ENCODE measurements at regions not wholly inside any gene's neighbourhood (a gene's known extent, or its start where the extent isn't known, plus 50 kb on each side); places are given as distances from the start of the nearest gene placed in this dataset.
"Not testable (repeated sequence)": the region's sequence is repeated elsewhere in the genome, so short reads cannot be mapped to it uniquely, and the experiment has no call there.

- no peak for DNase-seq
These were observed 496.0 kb upstream of the SPTLC3 start for GRCh38 chr20:12512755-12513154.

GRCh38 chr20:12528104-12528503 is 480.7 kb upstream of the SPTLC3 start:
- no peak for DNase-seq

DNA sequence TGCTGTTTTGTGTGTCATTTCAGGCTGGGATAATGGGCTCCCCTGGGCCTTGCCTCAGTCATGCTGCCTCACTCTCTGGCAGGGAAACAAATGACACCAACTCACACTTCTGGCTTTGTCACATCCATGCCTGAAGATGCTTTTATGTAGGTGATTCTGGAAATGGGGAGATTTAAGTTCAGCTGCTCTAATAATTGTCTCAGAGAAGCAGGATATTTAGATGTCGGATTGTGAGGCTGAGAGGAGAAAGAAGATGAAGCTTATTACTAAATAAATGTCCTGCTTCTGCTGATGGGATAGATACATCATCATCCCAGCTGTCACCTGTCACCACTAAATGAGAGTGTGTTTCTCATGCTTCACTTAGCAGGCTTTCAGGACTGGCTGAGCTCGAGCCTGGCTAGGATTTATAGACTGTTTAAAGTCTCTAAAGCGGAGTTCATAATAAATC is 480.2 kb upstream of the SPTLC3 start:
- DNase-seq: no peak

GRCh38 chr20:12531626-12532025 is 477.1 kb upstream of the SPTLC3 start:
- no peak for DNase-seq

- no peak for DNase-seq
These were observed 473.5 kb upstream of the SPTLC3 start for GRCh38 chr20:12535316-12535715.

- no peak for DNase-seq
These were observed 473.0 kb upstream of the SPTLC3 start for GRCh38 chr20:12535770-12536169.

DNA sequence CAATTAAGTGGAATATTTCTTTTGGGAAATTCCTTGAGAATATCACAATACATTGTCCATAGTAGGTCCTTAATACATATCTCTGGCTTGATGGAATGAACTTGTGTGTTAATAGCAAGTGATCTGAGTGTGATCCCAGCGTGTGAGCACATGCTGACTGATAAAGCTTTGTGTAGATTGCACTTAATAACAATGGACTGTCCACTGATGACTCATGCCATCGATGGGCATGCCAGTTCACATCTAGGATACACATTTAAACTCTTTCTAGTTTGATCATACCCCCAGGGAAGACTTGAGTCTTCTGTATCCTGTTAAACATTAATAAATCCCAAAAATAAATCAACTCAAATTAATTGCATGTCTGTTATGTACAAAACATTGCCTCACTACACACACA is 454.3 kb upstream of the SPTLC3 start:
- DNase-seq: no peak

- no peak for DNase-seq
These were observed 453.4 kb upstream of the SPTLC3 start for GRCh38 chr20:12555369-12555768.

GRCh38 chr20:12555849-12556248 is 452.9 kb upstream of the SPTLC3 start:
- DNase-seq: not testable (repeated sequence)

GRCh38 chr20:12557224-12557623 is 451.5 kb upstream of the SPTLC3 start:
- DNase-seq: no peak

- no peak for DNase-seq
These were observed 443.8 kb upstream of the SPTLC3 start for GRCh38 chr20:12564979-12565378.

DNA sequence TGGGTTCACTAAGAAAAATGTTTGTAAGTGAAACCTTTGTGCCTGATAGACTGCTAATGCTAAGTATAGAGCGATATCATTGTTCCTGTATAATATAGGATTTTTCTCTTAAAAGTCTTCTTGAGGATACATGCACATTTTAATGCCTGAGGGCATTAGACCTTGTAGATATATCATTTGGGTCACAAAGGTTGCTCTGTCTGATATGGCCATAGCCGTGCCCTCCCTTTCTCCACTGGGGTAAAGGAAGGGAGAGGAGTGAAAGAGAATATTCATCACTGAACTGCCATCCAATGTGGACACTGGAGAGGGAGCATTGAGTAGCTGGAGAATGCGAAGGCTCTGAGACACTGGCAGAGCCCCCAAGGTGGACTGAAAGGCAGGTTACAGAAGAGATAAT is 442.2 kb upstream of the SPTLC3 start:
- no peak for DNase-seq

DNA sequence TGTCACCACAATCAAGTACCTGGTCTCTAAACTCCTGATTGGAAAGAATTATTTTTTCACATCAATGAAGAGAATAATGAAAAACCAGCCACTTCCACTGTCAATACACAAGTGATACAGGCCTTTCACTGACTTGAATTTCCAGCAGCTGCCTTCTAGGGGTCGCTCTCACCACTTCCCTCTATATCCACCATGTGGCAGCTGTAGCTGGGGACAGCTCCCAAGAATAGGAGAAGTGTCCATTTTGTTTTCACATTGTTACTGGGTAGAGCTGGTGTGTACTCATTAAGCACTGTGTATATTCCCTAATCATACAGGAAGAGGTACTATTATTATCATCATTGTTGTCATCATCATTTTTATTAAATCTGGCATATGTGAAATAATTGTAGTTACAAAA is 438.4 kb upstream of the SPTLC3 start:
- no peak for DNase-seq

DNA sequence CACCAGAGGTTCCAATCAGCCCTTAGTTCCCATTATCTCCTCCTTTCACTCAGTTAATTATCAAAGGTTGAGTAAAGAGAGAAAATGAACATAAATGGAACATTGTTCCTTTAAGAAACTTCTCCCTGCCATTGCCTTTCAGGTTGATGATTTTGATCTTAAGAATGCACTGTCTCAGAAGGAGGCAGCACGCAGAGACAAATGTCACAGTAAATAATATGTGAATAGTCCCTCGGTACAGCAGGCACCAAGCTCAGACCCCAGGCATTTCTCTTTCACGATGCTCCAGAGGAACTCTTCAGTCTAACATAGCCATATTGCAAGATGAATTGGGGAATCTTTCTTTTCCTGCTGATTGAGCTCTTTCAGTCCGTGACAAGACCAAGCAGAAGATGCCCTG is 435.3 kb upstream of the SPTLC3 start:
- no peak for DNase-seq

- no peak for DNase-seq
These were observed 433.2 kb upstream of the SPTLC3 start for GRCh38 chr20:12575352-12576095.

DNA sequence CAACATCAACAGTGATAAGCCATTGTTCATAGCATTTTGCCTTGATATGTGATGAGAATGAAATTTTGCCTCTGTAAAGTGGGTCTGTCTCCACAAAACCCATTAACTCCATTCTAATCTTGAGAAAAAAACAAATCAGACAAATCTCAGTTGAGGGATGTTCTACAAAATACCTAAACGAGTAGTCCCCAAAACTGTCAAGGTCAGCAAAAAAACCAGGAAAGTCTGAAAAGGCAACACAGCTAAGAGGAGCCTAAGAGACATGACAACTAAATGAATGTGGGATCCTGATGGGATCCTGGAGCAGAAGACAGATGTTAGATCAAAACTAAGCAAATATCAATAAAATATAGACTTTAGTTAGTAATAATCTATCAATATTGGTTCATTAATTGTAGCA is 431.6 kb upstream of the SPTLC3 start:
- no peak for DNase-seq

DNA sequence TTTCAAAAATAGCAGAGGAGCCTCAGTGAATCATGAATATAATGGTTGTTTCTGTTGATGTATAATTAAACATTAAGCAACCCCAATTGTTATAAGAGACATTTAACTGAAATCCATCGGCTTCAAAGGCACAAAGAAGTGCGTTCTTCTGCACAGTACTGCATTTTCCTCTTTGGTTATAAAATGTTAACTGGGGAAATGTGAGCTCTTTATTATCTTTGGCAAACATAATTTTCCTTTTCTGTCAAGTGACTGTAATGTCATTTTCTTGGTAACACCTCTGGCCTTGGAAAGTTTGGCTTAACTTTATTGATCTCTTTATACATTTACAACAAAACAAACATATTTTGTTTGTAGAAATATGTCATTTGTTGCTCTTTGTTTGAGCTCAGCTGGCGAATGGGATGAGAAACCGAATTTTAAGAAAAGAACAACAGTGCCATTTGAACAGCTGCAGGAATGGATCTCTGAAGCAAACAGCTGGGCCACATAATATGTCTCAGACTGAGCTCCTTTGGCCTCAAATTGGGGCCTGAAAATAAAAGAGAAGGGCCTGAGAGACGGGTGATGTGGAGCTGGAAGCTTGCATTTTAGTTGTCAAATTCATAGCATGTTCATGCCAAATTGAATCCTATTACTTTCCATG is 427.0 kb upstream of the SPTLC3 start:
- no peak for DNase-seq

DNA sequence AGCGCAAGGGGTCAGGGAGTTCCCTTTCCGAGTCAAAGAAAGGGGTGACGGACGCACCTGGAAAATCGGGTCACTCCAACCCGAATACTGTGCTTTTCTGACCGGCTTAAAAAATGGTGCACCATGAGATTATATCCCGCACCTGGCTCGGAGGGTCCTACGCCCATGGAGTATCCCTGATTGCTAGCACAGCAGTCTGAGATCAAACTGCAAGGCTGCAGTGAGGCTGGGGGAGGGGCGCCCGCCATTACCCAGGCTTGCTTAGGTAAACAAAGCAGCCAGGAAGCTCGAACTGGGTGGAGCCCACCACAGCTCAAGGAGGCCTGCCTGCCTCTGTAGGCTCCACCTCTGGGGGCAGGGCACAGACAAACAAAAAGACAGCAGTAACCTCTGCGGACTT is 426.1 kb upstream of the SPTLC3 start:
- DNase-seq: not testable (repeated sequence)

- DNase-seq: no peak
These were observed 416.8 kb upstream of the SPTLC3 start for GRCh38 chr20:12591949-12592470.

DNA sequence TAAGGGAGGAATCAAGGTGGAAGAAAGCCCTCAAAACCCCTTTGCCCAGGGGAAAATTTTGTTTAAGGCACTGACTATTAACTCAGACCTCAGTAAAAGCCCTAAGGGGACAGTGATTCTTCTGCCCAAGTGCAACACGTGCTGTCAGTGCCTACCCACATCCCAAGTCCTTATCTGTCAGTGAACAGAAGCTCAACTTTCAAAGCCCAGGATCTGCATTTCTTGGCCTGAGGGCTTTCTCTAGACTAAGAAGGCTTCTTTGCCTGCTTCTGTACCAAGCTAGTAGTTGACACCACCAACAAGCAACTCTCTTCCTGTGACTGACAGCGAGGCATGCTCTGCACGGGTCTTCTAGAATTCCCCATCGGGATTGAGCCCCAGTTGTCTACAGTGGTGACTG is 416.0 kb upstream of the SPTLC3 start:
- no peak for DNase-seq

DNA sequence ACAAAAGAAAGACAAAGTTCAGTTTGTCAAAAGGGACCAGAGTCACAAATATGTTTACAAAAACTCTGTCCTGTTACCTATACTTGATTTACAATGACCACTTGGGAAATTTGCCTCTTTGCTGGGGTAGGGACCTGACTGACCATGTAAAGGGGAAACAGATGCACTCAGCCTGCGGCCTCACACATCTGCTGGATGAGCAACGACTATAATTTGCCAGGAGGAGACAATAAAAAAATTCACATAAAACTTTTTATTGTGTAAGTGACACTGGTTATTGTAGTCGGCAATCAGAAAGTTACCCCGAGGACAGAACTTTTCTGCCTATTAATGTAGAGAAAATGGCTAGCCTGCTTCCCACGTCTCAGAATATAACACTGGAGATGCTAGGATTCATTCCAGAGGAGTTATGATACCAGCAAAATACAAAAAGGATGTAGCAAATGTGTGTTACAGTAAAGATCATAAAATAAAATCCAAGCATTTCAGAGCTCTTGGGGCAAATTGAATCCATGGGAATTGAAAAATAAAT is 415.4 kb upstream of the SPTLC3 start:
- no peak for DNase-seq

DNA sequence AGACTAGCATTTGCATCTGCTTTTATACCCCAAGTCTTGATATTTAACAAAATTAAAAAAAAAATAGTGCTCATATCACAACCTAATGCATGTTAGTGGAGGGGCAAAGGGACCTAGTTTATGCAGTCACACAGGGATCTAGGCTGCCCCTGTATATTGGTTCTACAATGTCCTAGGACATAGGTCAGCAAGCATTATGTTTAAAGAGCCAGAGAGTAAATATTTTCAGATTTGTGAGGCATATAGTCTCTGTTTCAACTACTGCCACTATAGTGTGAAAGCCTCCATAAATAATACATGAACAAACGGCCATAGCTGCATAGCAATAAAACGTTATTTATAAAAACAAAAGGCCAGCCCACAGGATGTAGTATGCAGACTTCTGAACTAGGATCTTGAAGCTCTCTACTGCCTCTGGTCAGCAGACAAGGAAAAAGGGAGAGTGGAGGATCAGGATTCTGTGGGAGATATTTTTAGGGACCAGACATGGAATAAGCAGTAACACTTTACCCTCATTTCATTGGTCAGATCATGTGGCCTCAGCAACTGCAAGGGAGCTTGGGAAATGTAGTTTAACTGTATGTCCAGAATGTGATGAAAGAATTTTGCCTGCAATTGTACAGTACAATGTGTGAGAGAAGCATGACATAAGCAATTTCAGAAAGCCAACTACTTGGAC is 414.2 kb upstream of the SPTLC3 start:
- peak; percentile 2 for DNase-seq

- no peak for DNase-seq
These were observed 412.9 kb upstream of the SPTLC3 start for GRCh38 chr20:12595841-12596240.

- DNase-seq: no peak
These were observed 411.9 kb upstream of the SPTLC3 start for GRCh38 chr20:12596863-12597262.
